Spleen (tissue), 11 donors: ENCODE measurements at regions not wholly inside any gene's neighbourhood (a gene's known extent, or its start where the extent isn't known, plus 50 kb on each side); places are given as distances from the start of the nearest gene placed in this dataset.

Source experiments
- DNase-seq: peaks from one replicate; pipeline ENCODE4 v3.0.0-alpha.2; 2020
- H3K27ac ChIP-seq, 8 donors: fragments of 200-600 bp; sonication (generic) in 7 of 8; 1 replicate in 4 of 8; 2 replicates in 4 of 8; pipeline versions ENCODE4 v1.5.0 to v1.8.0; 2016 to 2021; ENCODE audit warnings: inconsistent platforms in 4 of 8, mild to moderate bottlenecking in 4 of 8, moderate library complexity in 1 of 8
- H3K27me3 ChIP-seq, 7 donors: fragments of 200-600 bp; sonication (generic) in 6 of 7; replicated peaks in 1 of 7; 1 replicate in 4 of 7; 2 replicates in 3 of 7; pipeline versions ENCODE4 v1.5.0 to v1.8.0; 2016 to 2021; ENCODE audit warnings: inconsistent platforms in 3 of 7, mild to moderate bottlenecking in 1 of 7
- H3K36me3 ChIP-seq, 6 donors: fragments of 200-600 bp; sonication (generic) in 5 of 6; 1 replicate in 4 of 6; 2 replicates in 2 of 6; pipeline versions ENCODE4 v1.5.0 to v1.8.0; 2016 to 2021; ENCODE audit warnings: inconsistent platforms in 2 of 6
- H3K4me1 ChIP-seq, 6 donors: fragments of 200-600 bp; sonication (generic) in 5 of 6; 1 replicate in 3 of 6; 2 replicates in 3 of 6; pipeline versions ENCODE4 v1.5.0 to v1.8.0; 2016 to 2021; ENCODE audit warnings: inconsistent platforms in 3 of 6
- H3K4me3 ChIP-seq, 8 donors: fragments of 200-600 bp; sonication (generic) in 7 of 8; 1 replicate in 4 of 8; 2 replicates in 4 of 8; pipeline versions ENCODE4 v1.5.0 to v1.8.0; 2016 to 2021; ENCODE audit warnings: inconsistent platforms in 4 of 8, mild to moderate bottlenecking in 4 of 8, moderate library complexity in 2 of 8
- H3K9me3 ChIP-seq, 8 donors: fragments of 200-600 bp; sonication (generic) in 7 of 8; 1 replicate in 4 of 8; 2 replicates in 4 of 8; pipeline versions ENCODE4 v1.5.0 to v1.8.0; 2016 to 2021; ENCODE audit warnings: inconsistent platforms in 4 of 8
- CTCF ChIP-seq, 11 experiments: fragments of 200-600 bp in 7 of 11; fragments of 450-650 bp in 4 of 11; sonication (generic) in 4 of 11; IDR thresholded peaks in 8 of 11; conservative IDR thresholded peaks in 3 of 11; 1 replicate in 7 of 11; 2 replicates in 4 of 11; pipeline versions ENCODE4 v1.4.0 to v1.8.0; 2016 to 2021; ENCODE audit warnings: antibody characterized with exemption in 11 of 11, inconsistent platforms in 4 of 11, mild to moderate bottlenecking in 1 of 11
- POLR2A ChIP-seq, 3 donors: fragments of 450-650 bp; IDR thresholded peaks; one replicate each; pipeline ENCODE4 v1.5.1; 2017; ENCODE audit warnings: antibody characterized with exemption in 3 of 3, mild to moderate bottlenecking in 1 of 3
- POLR2AphosphoS5 ChIP-seq, 3 donors: sonication (generic); formaldehyde crosslinking; IDR thresholded peaks; one replicate each; pipeline ENCODE4 v1.5.1; 2017; ENCODE audit warnings: antibody characterized with exemption in 3 of 3
- WGBS, 5 donors: extraction: QIAGEN DNeasy Blood & Tissue Kit in 3 of 5; methylation state at CpG; one replicate each; pipeline versions ENCODE4 v1.1.5 to v1.1.7; 2013 to 2018; 5-methylcytosine and 5-hydroxymethylcytosine counted together
- intact Hi-C: fragments of 100-400 bp; cut with DNase I; formaldehyde crosslinking; loops from one replicate; pipeline ENCODE4 v1.15.0; 2023; ENCODE audit warnings: low total_unique reads
- donor health status: healthy with polysubstance abuse.
- donor health status: DM: no; HTN: no; CAD: no; lungs with moderate emphysema.
- donor health status: DM: no; HTN: no; CAD: no.
- donor health status: Bipolar disorder and iron deficiency.
- donor health status: healthy.
- donor health status: DM: no; HTN: no; CAD: no.
- donor health status: DM: yes; HTN: yes; CAD: no.

GRCh38 chr9:29211003-29211579 lies 1637.8 kb upstream of the C9orf72 start:
- Histone ChIP-seq H3K27ac (no peak overlapping the region), H3K9me3 (no peaks in the 10 kb centered on the region), H3K36me3 (no peaks in the 10 kb centered on the region), H3K4me1 (peaks cover 8 to 33% (median 25%) of the 10 kb centered on the region in 6 donors), H3K27me3 (peaks cover 0 to 68% (median 51%) of the 10 kb centered on the region in 7 donors), H3K4me3 (no peak overlapping the region)
- TF ChIP-seq POLR2AphosphoS5 (IDR thresholded peaks at IDR 0.05) (no peak), CTCF (IDR thresholded peaks at IDR 0.05 in 8 of 11, conservative IDR thresholded peaks at IDR 0.05 in 3 of 11) (no peak), POLR2A (IDR thresholded peaks at IDR 0.05) (no peak)
- intact Hi-C loops, result no loop called here
- no peak for DNase-seq
- 51 to 63% (median 58%) methylated on average over 6 of the region's 6 CpGs for WGBS, 5 donors

- peak overlapping the region in 6 of 8 donors; percentile 10 to 61 (median 24) for H3K4me3 ChIP-seq
- peaks cover 0 to 75% (median 57%) of the 10 kb centered on the region in 7 donors for H3K27me3 ChIP-seq
- intact Hi-C loops, result no loop called here
Observed at GRCh38 chr9:29211580-29212396, 1638.5 kb upstream of the C9orf72 start.

GRCh38 chr9:29212397-29213387 lies 1639.4 kb upstream of the C9orf72 start:
- intact Hi-C loops, result no loop called here
- peak in 2 of 11 experiments; percentile 21 to 27 for TF ChIP-seq CTCF (IDR thresholded peaks at IDR 0.05 in 8 of 11, conservative IDR thresholded peaks at IDR 0.05 in 3 of 11)
- no peak for TF ChIP-seq POLR2AphosphoS5 (IDR thresholded peaks at IDR 0.05)
- TF ChIP-seq POLR2A (IDR thresholded peaks at IDR 0.05), result no peak
- 1 to 5% (median 2%) methylated on average over 38 to 54 of the region's 54 CpGs for WGBS, 5 donors
- Histone ChIP-seq H3K4me3 (peak overlapping the region in 6 of 8 donors; percentile 10 to 61 (median 24)), H3K36me3 (no peaks in the 10 kb centered on the region), H3K27me3 (peaks cover 0 to 84% (median 59%) of the 10 kb centered on the region in 7 donors), H3K27ac (no peak overlapping the region), H3K9me3 (no peaks in the 10 kb centered on the region), H3K4me1 (peaks cover 8 to 33% (median 25%) of the 10 kb centered on the region in 6 donors)
- DNase-seq, result no peak

More at GRCh38 chr9:29211580-29212396, 1638.5 kb upstream of the C9orf72 start:
- TF ChIP-seq POLR2AphosphoS5 (IDR thresholded peaks at IDR 0.05), result peak in 1 of 3 donors; percentile 19
- TF ChIP-seq POLR2A (IDR thresholded peaks at IDR 0.05), result no peak
- peak in 6 of 11 experiments; percentile 35 to 77 (median 63) for TF ChIP-seq CTCF (IDR thresholded peaks at IDR 0.05 in 8 of 11, conservative IDR thresholded peaks at IDR 0.05 in 3 of 11)
- no peak for DNase-seq
- H3K4me1 ChIP-seq, result peaks cover 8 to 33% (median 25%) of the 10 kb centered on the region in 6 donors
- H3K9me3 ChIP-seq, result no peaks in the 10 kb centered on the region
- H3K27ac ChIP-seq, result no peak overlapping the region
- 3 to 12% (median 3%) methylated on average over 14 to 51 of the region's 51 CpGs for WGBS, 5 donors
- no peaks in the 10 kb centered on the region for H3K36me3 ChIP-seq
